ENCODE measurements at regions not wholly inside any gene's neighbourhood (a gene's known extent, or its start where the extent isn't known, plus 50 kb on each side); places are given as distances from the start of the nearest gene placed in this dataset.

- TF ChIP-seq CTCF (IDR thresholded peaks at IDR 0.05; ENCODE audit: insufficient read depth, low read depth, low read length, missing control alignments), result no peak
- DNase-seq (ENCODE audit: low read depth), result no peak
- H3K4me3 ChIP-seq (ENCODE audit: low read length), result no peak overlapping the region
Observed at GRCh38 chr1:119302011-119302410, 66.6 kb upstream of the HAO2 start.

GRCh38 chr1:119308130-119308700, 60.4 kb upstream of the HAO2 start:
- no peak for TF ChIP-seq CTCF (IDR thresholded peaks at IDR 0.05; ENCODE audit: insufficient read depth, low read depth, low read length, missing control alignments)
- no peak overlapping the region for H3K4me3 ChIP-seq (ENCODE audit: low read length)
- no peak for DNase-seq (ENCODE audit: low read depth)

- no peak for DNase-seq (ENCODE audit: low read depth)
- H3K4me3 ChIP-seq (ENCODE audit: low read length), result no peak overlapping the region
- no peak for TF ChIP-seq CTCF (IDR thresholded peaks at IDR 0.05; ENCODE audit: insufficient read depth, low read depth, low read length, missing control alignments)
Observed at GRCh38 chr1:119308806-119309205, 59.8 kb upstream of the HAO2 start.

- no peak for DNase-seq (ENCODE audit: low read depth)
- no peak overlapping the region for H3K4me3 ChIP-seq (ENCODE audit: low read length)
- no peak for TF ChIP-seq CTCF (IDR thresholded peaks at IDR 0.05; ENCODE audit: insufficient read depth, low read depth, low read length, missing control alignments)
Observed at GRCh38 chr1:119310301-119310700, 58.3 kb upstream of the HAO2 start.

- no peak overlapping the region for H3K4me3 ChIP-seq (ENCODE audit: low read length)
- no peak for TF ChIP-seq CTCF (IDR thresholded peaks at IDR 0.05; ENCODE audit: insufficient read depth, low read depth, low read length, missing control alignments)
- DNase-seq (ENCODE audit: low read depth), result no peak
Observed at GRCh38 chr1:119312500-119312899, 56.1 kb upstream of the HAO2 start.

GRCh38 chr1:119314001-119314796, 54.4 kb upstream of the HAO2 start:
- no peak for TF ChIP-seq CTCF (IDR thresholded peaks at IDR 0.05; ENCODE audit: insufficient read depth, low read depth, low read length, missing control alignments)
- no peak overlapping the region for H3K4me3 ChIP-seq (ENCODE audit: low read length)
- DNase-seq (ENCODE audit: low read depth), result peak; percentile 84
